Suppressor macrophage treated with lipopolysaccharide for 4 hours (primary cell): ENCODE measurements at regions not wholly inside any gene's neighbourhood (a gene's known extent, or its start where the extent isn't known, plus 50 kb on each side); places are given as distances from the start of the nearest gene placed in this dataset.

ENCODE experiments used
- DNase-seq: peaks from one replicate; pipeline ENCODE4 v3.0.0-alpha.2; 2020

- no peak for DNase-seq
Observed at GRCh38 chr6:56407883-56408410, 160.6 kb upstream of the COL21A1 start.

GRCh38 chr6:56406276-56407269 lies 159.2 kb upstream of the COL21A1 start:
- no peak for DNase-seq

DNA sequence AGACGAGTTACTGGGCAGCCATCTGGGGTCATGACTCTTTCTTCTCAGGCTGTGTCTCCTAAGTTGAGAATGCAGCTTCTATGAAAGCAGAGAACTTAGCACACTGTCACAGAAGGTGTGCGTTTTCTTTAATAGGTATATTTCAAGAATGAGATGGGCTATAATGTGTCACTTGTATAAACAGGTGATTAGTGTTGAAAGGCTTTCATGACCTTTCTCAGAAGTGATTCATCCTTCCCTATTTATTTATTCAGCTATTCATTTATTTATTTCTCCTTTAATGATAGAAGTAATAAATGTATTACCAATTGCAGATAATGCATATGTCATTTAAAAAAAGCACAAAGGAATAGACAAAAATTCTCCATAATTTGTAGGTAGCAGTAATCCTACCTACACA lies 157.2 kb upstream of the COL21A1 start:
- DNase-seq = no peak

DNA sequence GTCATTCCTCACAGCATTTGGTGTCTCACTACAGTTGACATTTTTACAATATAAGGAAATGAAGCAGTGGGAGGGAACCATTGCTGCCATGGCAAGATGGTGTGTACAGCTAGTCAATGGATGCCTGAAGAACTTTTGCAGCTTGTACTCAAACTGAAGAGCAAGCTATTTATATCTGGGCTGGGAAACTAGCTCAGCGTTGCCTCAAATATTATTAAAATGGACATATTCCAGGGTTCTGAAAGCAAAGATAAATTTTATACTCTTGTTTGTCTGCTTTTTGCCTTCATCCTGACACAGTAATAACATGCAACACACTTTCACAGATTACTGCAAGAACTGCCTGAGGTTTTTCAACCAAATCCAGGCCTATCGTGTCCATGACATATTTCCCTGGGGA lies 156.4 kb upstream of the COL21A1 start:
- DNase-seq = no peak

GRCh38 chr6:56401477-56402070 lies 154.2 kb upstream of the COL21A1 start:
- no peak for DNase-seq

GRCh38 chr6:56400273-56400672 lies 152.9 kb upstream of the COL21A1 start:
- DNase-seq = no peak

- DNase-seq = no peak
Observed at GRCh38 chr6:56399672-56400263, 152.4 kb upstream of the COL21A1 start.

GRCh38 chr6:56399250-56399671 lies 151.9 kb upstream of the COL21A1 start:
- no peak for DNase-seq

DNA sequence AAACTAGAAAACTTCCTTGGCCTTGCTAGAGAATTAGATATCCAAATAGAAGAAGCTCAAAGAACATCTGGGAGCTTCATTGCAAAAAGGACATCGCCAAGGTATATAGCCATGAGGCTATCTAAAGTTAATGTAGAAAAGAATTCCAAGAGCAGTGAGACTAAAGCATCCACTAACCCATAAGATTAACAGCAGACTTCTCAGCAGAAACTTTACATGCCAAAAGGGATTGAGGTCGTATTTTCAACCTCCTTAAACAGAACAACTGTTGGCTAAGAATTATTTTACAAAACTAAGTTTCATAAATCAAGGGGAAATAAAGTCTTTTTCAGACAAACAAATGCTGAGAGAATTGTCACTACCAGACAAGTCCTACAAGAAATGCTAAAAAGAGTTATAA lies 149.1 kb upstream of the COL21A1 start:
- no peak for DNase-seq

- no peak for DNase-seq
Observed at GRCh38 chr6:56393615-56394612, 146.5 kb upstream of the COL21A1 start.

- DNase-seq = no peak
Observed at GRCh38 chr6:56388415-56388755, 141.0 kb upstream of the COL21A1 start.

DNA sequence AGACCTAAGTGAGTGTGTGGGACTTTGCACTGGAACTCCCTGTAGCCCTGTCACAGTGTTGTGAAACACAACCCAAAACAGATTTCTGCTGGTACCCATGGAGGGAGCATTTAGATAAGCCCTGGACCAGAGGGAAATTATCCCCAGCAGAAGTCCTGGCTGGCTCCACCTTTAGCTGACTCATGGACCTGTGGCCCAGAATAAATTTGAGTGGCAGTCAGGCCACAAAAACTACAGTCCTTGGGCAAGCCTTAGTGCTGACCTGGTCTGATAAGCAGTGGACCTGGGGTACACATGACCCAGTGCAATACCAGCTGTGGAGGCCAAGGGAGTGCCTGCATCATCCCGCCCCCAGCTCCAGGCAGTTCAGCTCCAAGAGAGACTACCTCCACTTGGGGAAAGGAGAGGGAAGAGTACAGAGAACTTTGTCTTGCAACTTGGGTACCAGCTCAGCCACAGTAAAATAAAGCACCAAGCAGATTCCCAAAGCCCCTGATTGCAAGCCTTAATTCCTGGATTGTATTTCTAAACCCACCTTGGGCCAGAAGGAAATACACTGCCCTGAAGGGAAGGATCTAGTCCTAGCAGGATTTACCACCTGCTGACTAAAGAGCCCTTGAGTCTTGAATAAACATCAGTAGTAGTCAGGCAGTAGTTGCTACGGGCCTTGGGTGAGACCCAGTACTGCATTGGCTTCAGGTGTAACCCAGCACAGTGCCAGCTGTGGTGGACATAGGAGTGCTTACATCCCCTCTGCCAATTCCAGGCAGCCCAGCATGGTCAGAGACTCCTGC lies 140.4 kb upstream of the COL21A1 start:
- DNase-seq = no peak

- DNase-seq = peak; percentile 11
Observed at GRCh38 chr6:56386717-56387116, 139.3 kb upstream of the COL21A1 start.

DNA sequence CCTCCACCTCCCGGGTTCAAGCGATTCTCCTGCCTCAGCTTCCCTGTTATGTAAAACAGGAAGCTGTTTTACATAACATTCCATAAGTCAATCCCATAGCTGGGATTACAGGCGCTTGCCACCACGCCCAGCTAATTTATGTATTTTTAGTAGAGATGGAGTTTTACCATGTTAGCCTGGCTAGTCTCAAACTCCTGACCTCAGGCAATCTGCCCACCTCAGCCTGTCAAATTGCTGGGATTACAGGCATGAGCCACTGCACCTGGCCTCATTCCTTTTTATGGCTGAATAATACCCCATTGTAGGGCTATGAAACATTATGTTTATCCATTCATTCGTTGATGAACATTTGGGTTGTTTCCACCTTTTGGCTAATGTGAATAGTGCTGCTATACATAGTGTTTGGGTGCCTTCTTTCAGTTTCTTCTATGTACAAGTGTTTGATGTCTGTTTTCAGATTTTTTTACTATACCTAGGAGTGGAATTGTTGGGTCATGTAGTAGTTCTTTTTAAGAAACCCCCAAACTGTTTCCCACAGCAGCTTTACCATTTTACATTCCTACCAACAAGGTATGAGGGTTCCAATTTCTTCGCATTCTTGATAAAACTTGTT lies 138.7 kb upstream of the COL21A1 start:
- no peak for DNase-seq

DNA sequence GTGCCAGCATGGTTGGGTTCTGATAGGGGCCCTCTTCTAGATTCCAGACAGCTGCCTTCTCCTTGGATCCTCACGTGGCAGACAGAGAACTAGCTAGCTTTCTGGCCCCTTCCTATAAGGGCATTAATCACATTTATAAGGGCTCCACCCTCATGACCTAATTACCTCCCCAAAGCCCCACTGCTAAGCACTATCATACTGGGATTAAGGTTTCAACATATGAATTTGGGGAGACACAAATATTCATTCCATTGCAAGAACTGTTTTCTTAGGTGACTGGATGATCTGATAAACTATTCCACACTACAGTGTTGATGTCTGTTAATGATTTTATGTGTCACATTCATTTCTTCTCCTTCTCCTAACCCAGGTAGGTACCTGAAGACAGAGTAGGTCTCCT lies 135.8 kb upstream of the COL21A1 start:
- no peak for DNase-seq

DNA sequence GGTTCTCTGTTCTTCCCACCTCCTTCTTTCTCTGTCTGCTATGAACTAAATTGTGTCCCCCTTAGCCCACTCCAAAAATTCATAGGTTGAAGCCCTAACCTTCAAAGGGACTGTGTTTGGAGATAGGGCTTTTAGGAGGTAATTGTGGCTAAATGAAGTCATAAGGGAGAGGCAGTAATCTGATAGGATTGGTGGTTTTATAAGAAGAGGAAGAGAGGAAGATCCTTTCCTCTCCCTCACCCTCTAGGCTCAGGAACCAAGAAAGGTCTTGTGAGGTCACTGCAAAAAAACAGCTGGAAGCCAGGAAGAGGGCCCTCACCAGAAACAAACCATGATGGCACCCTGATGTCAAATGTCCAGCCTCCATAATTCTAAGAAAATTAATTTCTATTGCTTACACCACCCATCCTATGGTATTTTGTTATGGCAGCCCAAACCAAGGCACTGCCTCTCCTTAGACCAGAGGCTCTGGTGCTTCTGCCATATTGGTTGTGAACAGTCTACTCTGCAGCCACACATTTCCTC lies 135.1 kb upstream of the COL21A1 start:
- DNase-seq = no peak

DNA sequence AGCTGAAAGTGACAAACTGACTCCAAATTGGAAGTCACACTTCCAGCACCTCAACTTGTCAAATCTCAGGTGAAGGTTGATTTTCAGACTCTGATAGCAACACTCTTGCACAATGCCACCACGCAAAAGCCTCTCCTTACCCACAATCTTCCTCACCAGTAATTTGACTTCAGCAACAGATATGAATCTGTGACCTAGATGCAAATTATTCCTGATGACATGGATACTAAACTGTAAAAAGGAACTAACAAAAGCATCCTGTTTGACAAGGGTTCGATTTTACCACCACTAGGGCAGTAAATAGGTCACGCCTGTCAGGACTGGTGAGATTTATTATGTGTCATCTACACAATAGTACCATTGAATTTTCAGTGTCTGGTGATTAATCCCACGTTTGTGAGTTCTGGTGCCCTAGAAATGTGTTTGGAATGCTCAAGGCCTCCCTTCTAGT lies 134.4 kb upstream of the COL21A1 start:
- no peak for DNase-seq

GRCh38 chr6:56380476-56380875 lies 133.1 kb upstream of the COL21A1 start:
- DNase-seq = no peak

DNA sequence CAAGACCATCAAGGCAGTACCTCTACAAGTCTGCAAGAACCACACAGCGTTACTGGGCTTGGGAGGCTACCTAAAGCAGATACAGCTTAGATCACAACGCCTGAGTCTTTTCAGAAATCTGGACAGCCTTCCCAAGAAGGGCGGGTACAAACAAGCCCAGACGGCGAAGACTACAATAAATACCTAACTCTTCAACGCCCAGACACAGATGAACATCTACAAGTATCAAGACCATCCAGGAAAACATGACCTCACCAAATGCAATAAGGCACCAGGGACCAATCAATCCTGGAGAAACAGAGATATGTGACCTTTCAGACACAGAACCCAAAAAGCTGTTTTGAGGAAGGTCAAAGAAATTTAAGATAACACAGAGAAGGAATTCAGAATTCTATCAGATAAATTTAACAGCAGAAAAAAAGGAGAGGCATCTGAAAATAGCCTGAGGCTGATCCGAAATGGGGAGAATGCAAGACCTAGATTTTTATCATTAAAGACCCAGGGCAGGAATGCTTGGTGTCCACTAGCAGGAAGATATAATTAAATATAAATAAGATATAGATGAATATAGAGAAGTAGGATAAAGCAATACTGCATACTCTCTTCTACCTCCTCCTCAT lies 131.7 kb upstream of the COL21A1 start:
- DNase-seq = no peak

- no peak for DNase-seq
Observed at GRCh38 chr6:56378507-56378906, 131.1 kb upstream of the COL21A1 start.
